HEK293 (cell line): ENCODE measurements at regions not wholly inside any gene's neighbourhood (a gene's known extent, or its start where the extent isn't known, plus 50 kb on each side); places are given as distances from the start of the nearest gene placed in this dataset.

ENCODE experiments used
- CTCF ChIA-PET: fragments of 350-600 bp; formaldehyde crosslinking; extraction: SDS; loops from one replicate; lab custom pipeline; 2021; ENCODE audit warnings: antibody characterized with exemption; lab: Yijun Ruan, JAX
- POLR2A ChIA-PET: fragments of 300-600 bp; formaldehyde crosslinking; extraction: SDS; loops from one replicate; lab custom pipeline; 2020; ENCODE audit warnings: antibody characterized with exemption, inconsistent platforms; lab: Yijun Ruan, JAX
- H3K27ac ChIP-seq: fragments of 200-500 bp; sonication (Bioruptor generic); 2 replicates; pipeline ENCODE4 v1.5.1; 2014; ENCODE audit warnings: low read depth, low read length, control low read depth, inconsistent platforms; ENCODE audit errors: extremely low read depth
- H3K36me3 ChIP-seq, 2 experiments: fragments of 200-500 bp in 1 of 2; sonication (Bioruptor generic) in 1 of 2; 1 replicate in 1 of 2; 2 replicates in 1 of 2; pipeline ENCODE4 v1.5.1; 2014 to 2017; ENCODE audit warnings: inconsistent platforms in 2 of 2, low read length in 2 of 2; ENCODE audit not compliant: control insufficient read depth in 2 of 2, insufficient read depth in 1 of 2
- H3K4me1 ChIP-seq: fragments of 200-500 bp; sonication (Bioruptor generic); 2 replicates; pipeline ENCODE4 v1.5.1; 2014; ENCODE audit warnings: mild to moderate bottlenecking, low read length, inconsistent platforms; ENCODE audit not compliant: control insufficient read depth, insufficient read depth
- H3K4me3 ChIP-seq: 2 replicates; pipeline ENCODE4 v1.5.1; 2011; ENCODE audit warnings: low read depth, mild to moderate bottlenecking, control low read depth, low read length, moderate library complexity
- H3K9me3 ChIP-seq: fragments of 200-500 bp; sonication (Bioruptor generic); 2 replicates; pipeline ENCODE4 v1.5.1; 2014; ENCODE audit warnings: low read depth, low read length, inconsistent platforms; ENCODE audit not compliant: control insufficient read depth, insufficient read depth
- BCL11B ChIP-seq: fragments of 450-650 bp; formaldehyde crosslinking; IDR thresholded peaks from 2 replicates; pipeline ENCODE4 v1.5.1; 2016; ENCODE audit warnings: low read depth, missing biosample characterization, missing genetic modification characterization
- EGR2 ChIP-seq: fragments of 450-650 bp; formaldehyde crosslinking; IDR thresholded peaks from 2 replicates; pipeline ENCODE4 v1.5.1; 2016; ENCODE audit warnings: low read depth, missing biosample characterization, missing genetic modification characterization
- GLI2 ChIP-seq: fragments of 450-650 bp; formaldehyde crosslinking; IDR thresholded peaks from 2 replicates; pipeline ENCODE4; 2017; ENCODE audit warnings: missing biosample characterization, missing genetic modification characterization, low read depth, borderline replicate concordance
- GLI4 ChIP-seq: fragments of 450-650 bp; formaldehyde crosslinking; IDR thresholded peaks from 2 replicates; pipeline ENCODE4 v1.5.1; 2016; ENCODE audit warnings: missing biosample characterization, missing genetic modification characterization
- KLF10 ChIP-seq: fragments of 450-650 bp; IDR thresholded peaks from 2 replicates; pipeline ENCODE4 v1.5.1; 2018; ENCODE audit warnings: missing biosample characterization, mild to moderate bottlenecking, missing genetic modification characterization
- KLF7 ChIP-seq: fragments of 450-650 bp; formaldehyde crosslinking; IDR thresholded peaks from 2 replicates; pipeline ENCODE4 v1.5.1; 2016; ENCODE audit warnings: missing biosample characterization, missing genetic modification characterization, borderline replicate concordance
- KLF8 ChIP-seq: fragments of 450-650 bp; formaldehyde crosslinking; IDR thresholded peaks from 2 replicates; pipeline ENCODE4 v1.5.1; 2016; ENCODE audit warnings: missing biosample characterization, missing genetic modification characterization
- PRDM2 ChIP-seq: fragments of 450-650 bp; formaldehyde crosslinking; IDR thresholded peaks from 2 replicates; pipeline ENCODE4 v1.5.1; 2016; ENCODE audit warnings: missing biosample characterization, missing genetic modification characterization, borderline replicate concordance
- SALL2 ChIP-seq: fragments of 450-650 bp; formaldehyde crosslinking; IDR thresholded peaks from 2 replicates; pipeline ENCODE4 v1.5.0; 2017; ENCODE audit warnings: missing biosample characterization, mild to moderate bottlenecking, missing genetic modification characterization, borderline replicate concordance
- SP7 ChIP-seq: fragments of 450-650 bp; formaldehyde crosslinking; IDR thresholded peaks from 2 replicates; pipeline ENCODE4 v1.5.1; 2016; ENCODE audit warnings: missing biosample characterization, missing genetic modification characterization
- TRIM28 ChIP-seq: IDR thresholded peaks from 2 replicates; pipeline ENCODE4 v1.6.1; 2011; ENCODE audit warnings: low read length, control low read depth, borderline replicate concordance
- YY2 ChIP-seq: fragments of 450-650 bp; formaldehyde crosslinking; IDR thresholded peaks from 2 replicates; pipeline ENCODE4 v1.5.1; 2016; ENCODE audit warnings: missing biosample characterization, missing genetic modification characterization
- ZBTB17 ChIP-seq: fragments of 450-650 bp; formaldehyde crosslinking; IDR thresholded peaks from 2 replicates; pipeline ENCODE4 v1.5.1; 2016; ENCODE audit warnings: missing biosample characterization, missing genetic modification characterization
- ZBTB7A ChIP-seq: fragments of 450-650 bp; formaldehyde crosslinking; IDR thresholded peaks from 2 replicates; pipeline ENCODE4 v1.5.1; 2016; ENCODE audit warnings: low read depth, missing biosample characterization, missing genetic modification characterization
- ZFP37 ChIP-seq: fragments of 450-650 bp; formaldehyde crosslinking; IDR thresholded peaks from 2 replicates; pipeline ENCODE4 v1.5.1; 2016; ENCODE audit warnings: missing biosample characterization, missing genetic modification characterization
- ZFP69B ChIP-seq: fragments of 450-650 bp; formaldehyde crosslinking; IDR thresholded peaks from 2 replicates; pipeline ENCODE4 v1.5.1; 2016; ENCODE audit warnings: missing biosample characterization, missing genetic modification characterization
- ZNF239 ChIP-seq: fragments of 450-650 bp; formaldehyde crosslinking; IDR thresholded peaks from 2 replicates; pipeline ENCODE4 v1.5.1; 2016; ENCODE audit warnings: missing biosample characterization, missing genetic modification characterization
- ZNF274 ChIP-seq, 2 experiments: fragments of 200-500 bp in 1 of 2; fragments of 450-650 bp in 1 of 2; sonication (Bioruptor generic) in 1 of 2; formaldehyde crosslinking in 1 of 2; IDR thresholded peaks; 2 replicates each; pipeline versions ENCODE4 v1.5.1 to v1.6.1; 2014 to 2016; ENCODE audit warnings: borderline replicate concordance in 1 of 2, inconsistent platforms in 1 of 2, low read length in 1 of 2, missing biosample characterization in 1 of 2, missing genetic modification characterization in 1 of 2
- ZNF311 ChIP-seq: fragments of 450-650 bp; formaldehyde crosslinking; IDR thresholded peaks from 2 replicates; pipeline ENCODE4 v1.5.1; 2017; ENCODE audit warnings: missing biosample characterization, missing genetic modification characterization, borderline replicate concordance
- ZNF366 ChIP-seq: fragments of 450-650 bp; formaldehyde crosslinking; conservative IDR thresholded peaks from 2 replicates; pipeline ENCODE4 v1.5.1; 2016; ENCODE audit warnings: missing biosample characterization, missing genetic modification characterization
- ZNF48 ChIP-seq: fragments of 450-650 bp; formaldehyde crosslinking; IDR thresholded peaks from 2 replicates; pipeline ENCODE4 v1.5.1; 2016; ENCODE audit warnings: missing biosample characterization, missing genetic modification characterization
- ZNF548 ChIP-seq: fragments of 450-650 bp; formaldehyde crosslinking; IDR thresholded peaks from 2 replicates; pipeline ENCODE4 v1.5.1; 2016; ENCODE audit warnings: missing biosample characterization, missing genetic modification characterization
- ZNF561 ChIP-seq: fragments of 450-650 bp; IDR thresholded peaks from 2 replicates; pipeline ENCODE4 v1.5.1; 2018; ENCODE audit warnings: missing biosample characterization, missing genetic modification characterization, borderline replicate concordance
- ZNF580 ChIP-seq: fragments of 450-650 bp; formaldehyde crosslinking; IDR thresholded peaks from 2 replicates; pipeline ENCODE4 v1.5.1; 2016; ENCODE audit warnings: missing biosample characterization, missing genetic modification characterization
- ZNF596 ChIP-seq: fragments of 450-650 bp; IDR thresholded peaks from 2 replicates; pipeline ENCODE4 v1.5.0; 2018; ENCODE audit warnings: missing biosample characterization, mild to moderate bottlenecking, missing genetic modification characterization, moderate library complexity
- ZNF645 ChIP-seq: fragments of 450-650 bp; formaldehyde crosslinking; IDR thresholded peaks from 2 replicates; pipeline ENCODE4; 2016; ENCODE audit warnings: missing biosample characterization, missing genetic modification characterization
- ZNF670 ChIP-seq: fragments of 450-650 bp; formaldehyde crosslinking; IDR thresholded peaks from 2 replicates; pipeline ENCODE4 v1.5.1; 2016; ENCODE audit warnings: missing biosample characterization, missing genetic modification characterization, low read depth
- ZNF692 ChIP-seq: fragments of 450-650 bp; formaldehyde crosslinking; IDR thresholded peaks from 2 replicates; pipeline ENCODE4 v1.5.1; 2016; ENCODE audit warnings: missing biosample characterization, missing genetic modification characterization
- ZNF837 ChIP-seq: fragments of 450-650 bp; formaldehyde crosslinking; IDR thresholded peaks from 2 replicates; pipeline ENCODE4 v1.5.1; 2016; ENCODE audit warnings: missing biosample characterization, missing genetic modification characterization
- ZSCAN23 ChIP-seq: fragments of 450-650 bp; formaldehyde crosslinking; IDR thresholded peaks from 2 replicates; pipeline ENCODE4 v1.5.1; 2016; ENCODE audit warnings: missing biosample characterization, missing genetic modification characterization

GRCh38 chr2:236415684-236416444 is 151.7 kb upstream of the ASB18 start (continued):
- no peak for TF ChIP-seq PRDM2 (tag by site-specific recombination)
- no peak for TF ChIP-seq ZNF311 (tag by site-specific recombination)
- no peak for TF ChIP-seq ZNF548
- TF ChIP-seq ZNF366 (tag by site-specific recombination), result no peak
- no peak for TF ChIP-seq ZNF48 (tag by site-specific recombination)
- TF ChIP-seq EGR2 (tag by site-specific recombination), result no peak
- TF ChIP-seq ZNF645 (tag by site-specific recombination), result no peak
- TF ChIP-seq ZBTB7A (tag by site-specific recombination), result no peak
- no peak for TF ChIP-seq YY2 (tag by site-specific recombination)
- TF ChIP-seq ZNF561, result no peak
- TF ChIP-seq ZNF596, result no peak
- no peak for TF ChIP-seq ZNF239 (tag by site-specific recombination)
- no peak for TF ChIP-seq SALL2 (tag by site-specific recombination)

- no peaks in the 10 kb centered on the region for H3K36me3 ChIP-seq
- H3K9me3 ChIP-seq, result no peaks in the 10 kb centered on the region
- H3K4me3 ChIP-seq, result no peak overlapping the region
- H3K4me1 ChIP-seq, result no peaks in the 10 kb centered on the region
- ChIA-PET POLR2A (no interaction called here), CTCF (no interaction called here)
- H3K27ac ChIP-seq, result no peak overlapping the region
- TF ChIP-seq KLF8, result no peak
- TF ChIP-seq BCL11B (tag by site-specific recombination), result no peak
- TF ChIP-seq ZNF239 (tag by site-specific recombination), result no peak
- TF ChIP-seq ZNF670 (tag by site-specific recombination), result no peak
- TF ChIP-seq ZNF837 (tag by site-specific recombination), result no peak
- TF ChIP-seq SP7 (tag by site-specific recombination), result no peak
- no peak for TF ChIP-seq ZNF692 (tag by site-specific recombination)
- TF ChIP-seq ZFP69B (tag by site-specific recombination), result no peak
- no peak for TF ChIP-seq KLF10
- no peak for TF ChIP-seq GLI4 (tag by site-specific recombination)
- no peak for TF ChIP-seq ZNF580 (tag by site-specific recombination)
- no peak for TF ChIP-seq GLI2 (tag by site-specific recombination)
- TF ChIP-seq ZNF274 (IDR thresholded peaks at IDR 0.05; ENCODE audit: low read length), result no peak
- no peak for TF ChIP-seq ZNF274 (tag by site-specific recombination; IDR thresholded peaks at IDR 0.05; ENCODE audit: borderline replicate concordance)
- no peak for TF ChIP-seq KLF7 (tag by site-specific recombination)
- no peak for TF ChIP-seq TRIM28
- no peak for TF ChIP-seq ZFP37 (tag by site-specific recombination)
- TF ChIP-seq ZBTB17 (tag by site-specific recombination), result no peak
- TF ChIP-seq ZSCAN23 (tag by site-specific recombination), result no peak
Observed at GRCh38 chr2:236417150-236417549, 152.5 kb upstream of the ACKR3 start.
